Hematopoietic multipotent progenitor cell treated with erythropoietin and hydrocortisone succinate and interleukin-3 and kit ligand, for 15 days (in vitro differentiated cells): ENCODE measurements at regions not wholly inside any gene's neighbourhood (a gene's known extent, or its start where the extent isn't known, plus 50 kb on each side); places are given as distances from the start of the nearest gene placed in this dataset.

Experiments
- DNase-seq: peaks from one replicate; pipeline ENCODE4 v3.0.0-alpha.2; 2015; ENCODE audit warnings: low spot score

DNA sequence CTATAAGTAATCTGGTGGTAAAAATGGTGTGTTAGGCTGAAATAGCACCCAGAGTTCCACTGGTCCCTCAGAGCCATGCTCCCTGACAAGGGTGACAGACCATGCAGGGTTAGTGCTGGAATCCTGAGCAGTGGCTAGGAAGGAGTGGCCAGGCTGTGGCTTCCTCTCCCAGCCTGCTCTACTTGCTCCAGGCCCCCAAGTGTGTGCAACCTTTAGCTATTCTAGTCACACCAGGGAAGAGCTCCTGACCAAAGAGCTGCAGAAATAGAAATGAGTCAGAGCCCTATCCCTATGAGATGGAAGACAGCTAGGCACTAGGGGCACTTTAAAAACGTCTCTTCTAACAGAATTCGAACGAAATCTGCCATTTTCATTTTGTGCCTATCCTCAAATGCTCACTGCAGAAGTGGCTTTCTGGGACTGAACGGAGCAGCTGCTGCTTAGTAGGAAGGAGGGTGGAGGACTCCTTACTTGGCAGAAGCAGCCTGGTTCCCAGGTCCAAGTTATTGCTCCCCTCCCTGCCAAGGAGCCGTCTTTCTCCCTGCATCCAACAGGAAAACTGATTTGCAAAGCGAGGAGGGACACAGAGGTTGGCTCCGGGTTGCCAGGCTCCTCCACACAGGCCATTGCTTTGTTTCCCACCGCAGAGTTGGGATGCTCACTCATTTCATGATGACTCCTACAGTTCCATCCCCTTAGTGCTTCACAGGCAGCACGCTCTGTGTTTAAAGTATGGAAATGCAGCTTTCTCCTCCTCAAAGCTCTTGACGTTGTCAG is 754.5 kb downstream of the C6orf118 start:
- no peak for DNase-seq

GRCh38 chr6:164554226-164554625 is 755.2 kb downstream of the C6orf118 start:
- DNase-seq, result no peak

DNA sequence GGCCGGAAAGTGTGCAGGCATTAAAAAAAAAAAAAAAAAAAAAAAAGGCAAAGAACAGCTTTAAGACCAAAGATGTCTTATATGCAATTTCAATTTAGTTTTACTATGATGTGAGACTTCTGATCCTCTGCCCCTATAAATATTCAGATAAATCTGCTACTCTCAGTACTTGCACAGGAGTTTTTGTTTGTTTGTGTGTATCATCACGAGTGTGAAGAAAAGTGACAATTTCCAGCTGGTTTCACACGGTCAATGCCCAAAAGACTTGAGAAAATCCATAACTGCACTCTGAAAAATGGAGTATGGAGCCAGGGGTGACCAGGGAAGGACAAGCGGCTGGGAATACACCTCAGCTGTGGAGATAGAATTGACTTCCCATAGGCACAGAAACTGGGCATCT is 757.7 kb downstream of the C6orf118 start:
- DNase-seq, result no peak

DNA sequence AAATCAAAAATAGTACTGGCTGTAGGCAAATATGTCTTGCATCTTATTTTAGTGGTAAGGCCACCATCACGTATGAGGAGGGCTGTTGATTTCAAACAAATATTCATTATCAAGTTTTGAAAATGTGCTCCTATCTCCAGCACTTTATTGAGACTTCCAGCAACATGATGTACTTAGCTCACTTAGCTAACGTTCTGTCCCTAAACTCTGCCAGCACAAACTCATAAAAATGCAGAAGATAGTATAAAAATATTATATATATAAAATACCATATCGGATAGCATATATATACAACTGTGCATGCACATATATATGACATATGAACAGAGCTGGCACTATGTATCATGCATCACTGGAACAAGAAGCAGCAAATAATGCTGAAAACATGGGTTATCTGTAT is 762.3 kb downstream of the C6orf118 start:
- no peak for DNase-seq

GRCh38 chr6:164546263-164546662 is 763.1 kb downstream of the C6orf118 start:
- DNase-seq, result no peak

DNA sequence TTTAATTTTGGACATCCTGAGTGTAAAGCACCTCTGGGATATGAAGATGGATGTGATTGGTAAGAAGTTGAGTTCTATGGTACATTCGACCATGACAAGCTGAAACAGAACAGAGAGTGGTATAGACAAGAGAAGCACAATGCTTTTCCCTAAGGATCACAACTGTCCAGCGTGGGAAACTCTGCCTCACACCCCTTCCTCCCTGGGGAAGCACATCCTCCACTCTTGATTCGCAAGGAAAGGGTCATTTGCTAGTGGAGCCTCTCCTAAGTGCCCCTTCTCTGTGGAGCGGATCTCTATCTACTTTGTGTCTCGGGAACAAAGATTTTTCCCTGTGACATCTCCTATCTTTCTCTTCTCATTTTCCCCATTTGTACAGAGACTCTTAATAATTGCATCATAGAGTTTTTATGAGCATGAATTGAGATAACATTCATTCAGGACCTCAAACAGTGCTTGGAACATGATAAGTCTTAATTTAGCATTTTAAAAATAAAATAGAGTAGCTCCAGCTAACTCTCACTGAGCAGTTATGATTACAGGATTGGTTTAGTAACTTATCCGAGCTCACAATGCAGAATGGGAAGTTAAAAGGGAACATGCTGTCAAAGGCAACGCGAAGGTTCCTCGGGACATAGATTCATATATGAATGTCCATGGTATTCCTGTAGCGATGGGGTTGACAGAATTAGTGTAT is 775.2 kb downstream of the C6orf118 start:
- DNase-seq, result no peak

DNA sequence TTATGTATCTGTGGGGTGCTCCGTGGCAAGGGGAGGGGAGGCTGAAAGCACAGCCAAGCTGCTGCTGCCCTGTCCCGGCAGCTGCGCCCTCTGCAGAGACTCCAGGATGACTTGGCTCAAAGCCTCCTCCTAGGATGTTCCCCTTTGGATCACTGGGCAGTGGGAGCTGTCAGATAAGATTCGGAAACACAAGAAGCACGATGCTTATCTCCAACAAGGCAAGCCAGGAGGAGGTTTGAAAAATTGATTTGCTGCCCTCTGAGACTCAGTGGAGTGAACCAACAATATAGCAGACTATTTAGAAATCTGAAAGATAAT is 776.4 kb downstream of the C6orf118 start:
- DNase-seq, result no peak

DNA sequence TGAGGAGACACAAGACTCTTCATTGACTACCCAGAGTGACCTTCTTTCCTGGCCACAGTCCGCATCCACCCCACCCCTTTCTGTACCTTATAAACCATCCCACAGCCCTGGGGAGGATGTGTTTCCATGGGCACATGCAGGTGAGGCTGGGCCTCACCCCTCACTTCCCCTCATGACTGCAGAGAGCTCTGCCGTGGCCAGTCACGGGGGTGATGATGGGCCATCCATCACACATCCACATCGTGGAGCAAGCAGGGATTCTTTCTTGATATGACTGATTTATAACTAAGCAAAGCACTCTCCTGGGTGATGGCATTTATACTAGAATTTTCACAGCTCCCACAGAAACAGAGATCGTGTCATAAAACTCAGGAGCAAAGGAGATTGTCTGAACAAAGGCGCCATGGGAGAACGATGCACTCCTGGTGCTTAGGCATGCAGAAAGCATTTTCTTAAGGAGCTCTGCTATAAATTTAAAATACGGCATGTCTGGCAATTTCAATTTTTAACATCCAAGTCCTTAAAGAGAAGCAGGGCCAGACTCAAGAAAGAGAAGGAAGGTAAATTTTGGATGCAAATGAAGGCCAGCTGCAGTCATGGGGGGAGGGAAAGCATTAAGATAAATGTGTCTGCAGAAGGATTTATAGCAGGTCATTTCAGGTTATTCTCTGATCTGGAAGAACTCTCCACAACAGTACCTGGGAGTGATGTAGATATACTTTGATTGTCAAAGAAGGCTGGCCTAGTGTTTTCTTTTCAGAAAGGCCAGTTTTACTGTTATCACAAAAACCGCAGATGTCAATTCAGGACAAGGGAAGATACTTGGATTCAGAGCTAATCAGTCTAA is 777.0 kb downstream of the C6orf118 start:
- no peak for DNase-seq

DNA sequence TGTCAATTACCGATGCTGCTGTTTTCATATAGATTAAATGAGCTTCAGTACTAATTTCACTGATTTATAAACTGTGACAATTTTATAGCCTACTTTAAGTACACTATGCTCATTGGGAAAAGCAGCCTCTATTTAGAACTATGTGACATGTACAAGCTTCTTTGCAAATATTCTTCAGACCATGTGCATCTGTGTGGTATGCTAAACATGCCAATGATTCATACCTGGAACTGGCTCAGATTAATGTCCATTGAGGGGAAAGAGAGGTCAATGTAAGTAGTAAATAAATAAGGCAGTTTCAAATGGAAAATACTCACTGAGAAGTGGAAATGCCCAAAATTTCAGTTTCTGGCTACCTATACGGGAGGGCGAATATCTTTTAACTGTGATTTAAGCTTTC is 777.7 kb downstream of the C6orf118 start:
- DNase-seq, result no peak

DNA sequence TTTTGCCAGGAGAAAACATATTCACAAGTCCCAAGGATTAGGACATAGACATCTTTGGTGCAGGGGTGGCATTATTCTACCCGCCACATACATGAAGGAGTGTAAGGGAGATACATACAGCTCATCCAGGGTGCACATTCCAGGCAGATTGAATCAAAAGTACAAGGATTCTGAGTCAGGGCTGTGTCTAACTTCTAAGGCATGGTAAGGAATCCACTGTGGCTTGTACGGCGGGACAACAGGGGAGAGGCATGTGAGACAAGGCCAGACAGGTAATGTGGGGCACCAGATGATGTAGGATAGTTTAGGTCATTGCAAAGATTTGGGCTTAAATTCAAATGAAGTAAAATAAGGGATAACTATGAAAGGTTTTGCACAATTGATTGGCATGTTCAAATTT is 780.9 kb downstream of the C6orf118 start:
- no peak for DNase-seq

GRCh38 chr6:164523087-164523654 is 786.2 kb downstream of the C6orf118 start:
- DNase-seq, result no peak

DNA sequence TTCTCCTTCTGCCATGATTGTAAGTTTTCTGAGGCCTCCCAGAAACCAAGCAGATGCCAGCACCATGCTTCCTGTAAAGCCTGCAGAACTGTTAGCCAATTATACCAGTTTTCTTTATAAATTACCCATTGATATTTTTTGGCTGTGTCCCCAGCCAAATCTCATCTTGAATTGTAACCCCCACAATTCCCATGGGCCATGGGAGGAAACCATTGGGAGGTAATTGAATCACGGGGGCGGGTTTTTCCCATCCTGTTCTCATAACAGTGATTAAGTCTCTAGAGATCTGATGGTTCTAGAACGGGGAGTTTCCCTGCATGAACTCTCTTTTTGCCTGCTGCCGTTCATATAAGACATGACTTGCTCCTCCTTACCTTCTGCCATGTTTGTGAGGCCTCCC is 788.5 kb downstream of the C6orf118 start:
- DNase-seq, result no peak

- DNase-seq, result no peak
These were observed 802.0 kb downstream of the C6orf118 start for GRCh38 chr6:164507206-164507940.

DNA sequence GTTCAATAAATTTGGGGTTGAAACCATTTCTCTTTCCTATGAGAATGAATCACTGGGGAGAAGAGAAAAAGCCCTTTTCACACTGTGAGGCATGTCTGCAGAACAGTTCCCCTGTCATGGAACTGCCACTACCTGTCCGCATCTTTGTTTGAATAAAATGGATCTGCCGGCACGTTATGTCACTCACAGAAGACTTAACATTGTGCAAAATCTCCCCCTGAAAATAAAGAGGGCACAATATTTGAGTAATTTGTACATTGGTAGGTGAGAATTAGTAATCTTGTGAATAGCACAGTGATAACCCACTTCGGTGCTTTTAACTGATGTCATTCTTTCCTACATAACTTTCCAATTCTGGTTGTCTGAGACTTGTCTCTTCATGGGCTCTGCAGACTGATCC is 804.0 kb downstream of the C6orf118 start:
- DNase-seq, result no peak

GRCh38 chr6:164502833-164503232 is 806.6 kb downstream of the C6orf118 start:
- DNase-seq, result no peak

GRCh38 chr6:164495882-164496495 is 813.4 kb downstream of the C6orf118 start:
- DNase-seq, result no peak

GRCh38 chr6:164478426-164478825 is 831.0 kb downstream of the C6orf118 start:
- no peak for DNase-seq

DNA sequence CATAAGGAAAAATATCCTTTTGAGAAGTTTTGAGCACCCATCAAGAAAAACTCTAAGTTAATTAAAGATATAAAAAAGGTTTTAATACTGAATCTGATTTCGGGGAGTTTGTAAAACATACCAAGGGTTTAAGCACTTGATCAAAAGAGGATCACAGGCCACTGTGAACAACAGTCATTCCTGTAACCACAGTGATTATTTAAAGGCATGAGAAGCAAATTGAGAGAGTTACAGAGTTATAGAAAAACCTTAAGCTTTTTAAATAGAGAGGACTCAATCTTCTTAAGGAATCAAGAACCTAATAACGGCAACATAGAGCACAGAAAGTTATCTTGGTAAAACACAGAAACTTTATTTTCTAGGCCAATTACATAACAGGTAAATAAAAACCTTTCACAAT is 831.6 kb downstream of the C6orf118 start:
- DNase-seq, result no peak

GRCh38 chr6:164477101-164477500 is 832.3 kb downstream of the C6orf118 start:
- no peak for DNase-seq

DNA sequence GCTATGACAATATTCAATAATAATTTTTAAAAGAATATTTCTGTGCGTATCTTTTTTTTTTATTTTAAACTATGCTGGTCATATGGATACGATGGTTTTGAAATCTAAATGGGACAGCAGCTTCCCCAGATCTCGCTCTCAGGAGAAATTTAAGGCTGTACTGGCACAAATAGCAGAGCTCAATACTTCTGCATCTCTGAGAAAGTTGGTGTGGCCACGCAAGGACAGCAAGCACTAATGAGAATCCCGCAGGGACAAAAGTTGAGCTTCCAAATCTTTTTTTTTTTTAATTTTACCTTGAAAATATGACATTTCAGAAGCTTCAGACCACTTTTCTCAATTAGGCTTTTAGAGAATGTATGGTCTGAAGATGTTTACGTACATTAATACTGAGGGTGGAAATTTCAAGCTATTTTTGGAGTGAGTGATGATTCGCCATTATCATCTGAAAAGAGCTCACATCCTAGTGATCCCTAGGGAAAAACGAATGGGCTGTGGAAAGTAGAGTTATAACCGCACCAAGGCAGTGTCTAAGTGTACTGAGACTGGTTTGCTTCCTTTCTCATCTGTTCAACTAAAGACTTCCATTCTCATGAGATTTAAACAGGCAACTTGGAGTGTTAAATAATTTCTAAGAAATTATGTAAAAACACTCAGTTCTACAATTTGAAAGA is 840.0 kb downstream of the C6orf118 start:
- no peak for DNase-seq

GRCh38 chr6:164455835-164456234 is 853.6 kb downstream of the C6orf118 start:
- no peak for DNase-seq
